ENCODE measurements at regions not wholly inside any gene's neighbourhood (a gene's known extent, or its start where the extent isn't known, plus 50 kb on each side); places are given as distances from the start of the nearest gene placed in this dataset.

DNA sequence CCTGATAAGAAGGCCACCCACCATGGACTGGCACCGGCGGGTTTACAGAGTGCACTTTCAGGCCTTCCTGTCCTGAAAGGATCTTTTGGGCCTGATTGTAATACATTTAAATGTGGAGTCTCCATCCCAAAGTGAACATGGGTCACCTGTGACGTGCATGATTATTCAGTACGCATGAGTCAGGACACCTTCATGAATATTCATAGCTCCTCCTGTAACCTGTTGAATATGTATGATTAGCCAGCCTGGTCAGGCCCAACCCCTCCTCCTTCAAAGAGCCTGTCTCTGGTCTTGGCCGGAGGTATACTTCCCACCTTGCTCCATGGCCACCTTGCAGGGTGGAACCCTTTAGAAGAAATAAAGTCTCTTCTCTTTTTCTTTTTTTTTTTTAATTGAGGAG is 75.9 kb upstream of the NUP50 start:
- TF ChIP-seq, protein P1, sequence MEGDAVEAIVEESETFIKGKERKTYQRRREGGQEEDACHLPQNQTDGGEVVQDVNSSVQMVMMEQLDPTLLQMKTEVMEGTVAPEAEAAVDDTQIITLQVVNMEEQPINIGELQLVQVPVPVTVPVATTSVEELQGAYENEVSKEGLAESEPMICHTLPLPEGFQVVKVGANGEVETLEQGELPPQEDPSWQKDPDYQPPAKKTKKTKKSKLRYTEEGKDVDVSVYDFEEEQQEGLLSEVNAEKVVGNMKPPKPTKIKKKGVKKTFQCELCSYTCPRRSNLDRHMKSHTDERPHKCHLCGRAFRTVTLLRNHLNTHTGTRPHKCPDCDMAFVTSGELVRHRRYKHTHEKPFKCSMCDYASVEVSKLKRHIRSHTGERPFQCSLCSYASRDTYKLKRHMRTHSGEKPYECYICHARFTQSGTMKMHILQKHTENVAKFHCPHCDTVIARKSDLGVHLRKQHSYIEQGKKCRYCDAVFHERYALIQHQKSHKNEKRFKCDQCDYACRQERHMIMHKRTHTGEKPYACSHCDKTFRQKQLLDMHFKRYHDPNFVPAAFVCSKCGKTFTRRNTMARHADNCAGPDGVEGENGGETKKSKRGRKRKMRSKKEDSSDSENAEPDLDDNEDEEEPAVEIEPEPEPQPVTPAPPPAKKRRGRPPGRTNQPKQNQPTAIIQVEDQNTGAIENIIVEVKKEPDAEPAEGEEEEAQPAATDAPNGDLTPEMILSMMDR (IDR thresholded peaks at IDR 0.05; ENCODE audit: insufficient read depth, low read length, poor library complexity, severe bottlenecking), result no peak
- no peak for TF ChIP-seq EZH2phosphoT487 (conservative IDR thresholded peaks at IDR 0.05; ENCODE audit: low read length)

Data from SU-DHL-6 (cell line).